Skeletal muscle cell (primary cell): ENCODE measurements at regions not wholly inside any gene's neighbourhood (a gene's known extent, or its start where the extent isn't known, plus 50 kb on each side); places are given as distances from the start of the nearest gene placed in this dataset.

Source experiments
- DNase-seq: peaks from one replicate; pipeline ENCODE4 v3.0.0-alpha.2; 2010; ENCODE audit warnings: low read depth
- H3K4me3 ChIP-seq: 2 replicates; pipeline ENCODE4 v1.5.1; 2011; ENCODE audit warnings: low read depth, mild to moderate bottlenecking, control low read depth, low read length, moderate library complexity

- H3K4me3 ChIP-seq: no peak overlapping the region
- no peak for DNase-seq
These were observed 83.8 kb upstream of the GLI2 start for GRCh38 chr2:120651818-120652217.

GRCh38 chr2:120653046-120653445, 82.6 kb upstream of the GLI2 start:
- H3K4me3 ChIP-seq: no peak overlapping the region
- no peak for DNase-seq

DNA sequence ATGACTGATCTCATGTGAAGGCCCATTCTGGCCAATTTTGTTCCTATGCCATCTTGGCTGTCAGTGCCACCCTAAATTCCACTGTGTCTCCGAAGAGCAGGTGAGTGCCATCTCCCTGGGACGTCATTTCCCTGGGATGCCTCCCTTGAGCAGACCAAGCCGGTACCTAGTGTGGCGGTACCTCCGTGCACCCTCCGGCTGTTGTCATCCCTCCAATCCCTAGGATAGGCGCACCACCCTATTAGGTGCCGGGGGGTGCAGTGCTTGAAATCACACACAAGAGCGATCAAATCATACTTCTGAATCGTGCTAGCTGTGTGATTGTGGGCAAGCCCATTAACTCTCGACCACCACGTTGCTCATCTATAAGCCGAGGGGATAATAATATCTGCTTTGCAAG, 81.8 kb upstream of the GLI2 start:
- DNase-seq: no peak
- H3K4me3 ChIP-seq: no peak overlapping the region

- no peak for DNase-seq
These were observed 81.1 kb upstream of the GLI2 start for GRCh38 chr2:120654381-120655134.

GRCh38 chr2:120656273-120656950, 79.3 kb upstream of the GLI2 start:
- no peak overlapping the region for H3K4me3 ChIP-seq
- DNase-seq: no peak

More at GRCh38 chr2:120654381-120655134, 81.1 kb upstream of the GLI2 start:
- no peak overlapping the region for H3K4me3 ChIP-seq

DNA sequence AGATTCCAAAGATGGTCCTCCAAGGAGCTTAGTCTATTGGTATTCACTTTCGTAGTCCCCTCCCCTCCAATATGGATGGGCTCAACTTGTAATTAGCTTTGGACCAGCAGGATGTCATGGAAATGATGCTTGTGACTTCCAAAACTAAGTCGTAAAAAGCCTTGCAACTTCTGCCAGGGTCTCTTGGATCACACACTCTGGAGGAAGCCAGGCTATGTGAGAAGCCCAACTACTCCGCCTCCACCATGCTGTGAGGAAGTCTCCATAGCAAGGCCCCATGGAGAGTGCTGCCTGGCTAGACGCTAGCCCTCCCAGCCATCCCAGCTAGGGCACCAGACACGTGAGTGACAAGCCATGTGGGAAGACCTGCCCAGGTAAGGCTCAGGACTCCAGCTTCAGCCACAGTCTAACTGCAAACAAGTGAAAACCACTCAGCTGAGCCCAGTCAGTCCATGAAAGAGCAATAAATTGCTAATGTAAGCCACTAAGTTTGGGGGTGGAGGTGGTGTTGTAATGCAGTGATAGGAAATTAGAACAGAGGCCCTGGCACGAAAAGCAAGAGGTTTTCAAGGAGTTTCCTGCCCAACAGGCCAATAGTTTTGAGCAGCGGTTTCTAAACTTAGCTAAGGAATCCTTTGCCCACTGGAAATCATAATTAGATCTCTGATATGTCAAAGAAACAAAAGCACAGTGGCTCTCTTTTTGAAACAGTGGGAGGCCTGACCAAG, 77.5 kb upstream of the GLI2 start:
- no peak overlapping the region for H3K4me3 ChIP-seq
- DNase-seq: no peak

DNA sequence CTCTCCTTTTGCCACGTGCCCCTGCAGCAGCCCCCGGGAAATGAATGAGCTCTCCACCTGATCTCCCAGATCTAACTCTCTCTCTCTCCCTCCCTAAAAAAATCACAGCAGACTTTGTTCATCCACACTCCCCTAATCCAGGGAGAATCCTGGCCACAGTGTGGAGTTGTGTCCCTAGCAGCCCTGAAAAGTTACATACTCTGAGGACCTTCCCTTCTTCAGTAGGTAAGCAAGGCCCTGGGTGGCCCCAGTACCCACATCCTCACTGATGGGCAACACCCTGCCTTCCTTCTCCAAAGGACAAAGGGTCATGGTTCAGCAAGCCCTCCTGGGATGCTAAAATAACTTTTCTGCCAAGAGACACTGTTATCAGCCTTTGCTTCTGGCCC, 76.9 kb upstream of the GLI2 start:
- H3K4me3 ChIP-seq: no peak overlapping the region
- no peak for DNase-seq

DNA sequence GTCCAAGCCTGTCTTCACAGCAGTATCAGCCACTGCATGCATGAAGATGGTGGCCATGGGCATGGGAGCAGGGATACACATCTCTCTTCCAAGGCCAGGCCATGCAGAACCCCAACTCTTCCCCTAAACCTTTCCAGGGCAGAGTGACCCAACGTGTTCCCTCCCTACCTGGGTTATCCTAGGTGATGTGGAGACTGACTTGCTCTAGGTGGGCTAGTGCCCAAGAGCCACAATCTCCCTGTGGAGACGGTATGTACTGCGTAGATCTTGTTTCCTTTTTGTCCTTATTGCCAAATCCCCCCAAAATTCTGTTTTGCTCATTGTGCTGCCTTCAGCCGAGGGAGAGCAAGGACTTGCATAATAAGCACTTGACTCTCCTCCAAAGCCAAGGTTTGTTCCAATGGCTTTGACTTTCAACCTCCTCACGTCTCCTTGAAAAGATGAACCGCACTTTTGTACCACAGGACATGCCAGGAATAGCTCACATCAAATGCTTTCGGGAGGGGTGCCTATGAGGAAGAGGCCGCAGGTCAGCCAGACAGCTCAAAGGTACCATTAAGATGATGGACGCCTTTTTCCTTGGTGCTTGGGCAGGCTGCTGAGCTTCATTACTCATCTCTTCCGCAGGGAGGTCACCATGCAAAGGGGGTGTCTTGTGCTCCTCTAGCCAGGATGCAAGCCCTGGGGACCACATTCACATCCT, 76.2 kb upstream of the GLI2 start:
- H3K4me3 ChIP-seq: no peak overlapping the region
- DNase-seq: no peak

DNA sequence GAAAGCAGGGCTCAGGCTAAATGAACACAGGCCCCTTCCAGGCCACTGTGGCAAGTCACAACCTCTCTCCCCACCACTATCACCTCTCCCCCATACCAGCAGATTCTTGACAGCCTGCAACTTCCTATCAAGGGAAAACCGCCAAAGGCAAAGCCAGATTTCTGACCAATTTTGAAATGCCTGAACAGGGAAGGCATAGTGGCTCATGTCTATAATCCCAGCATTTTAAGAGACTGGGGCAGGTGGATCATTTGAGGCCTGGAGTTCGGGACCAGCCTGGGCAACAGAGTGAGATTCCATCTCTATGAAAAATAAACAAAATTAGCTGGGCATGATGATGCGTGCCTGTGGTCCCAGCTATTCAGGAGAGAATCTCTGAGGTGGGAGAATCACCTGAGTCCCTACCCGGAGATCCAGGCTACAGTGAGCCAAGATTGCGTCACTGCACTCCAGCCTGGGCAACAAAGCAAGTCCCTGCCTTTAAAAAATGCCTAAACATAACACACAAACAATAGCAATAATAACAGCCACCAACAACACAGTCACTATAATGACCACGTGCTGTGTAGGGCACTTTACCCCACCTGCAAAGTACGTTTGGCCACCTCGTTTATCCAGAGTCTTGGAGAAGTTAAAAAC, 75.5 kb upstream of the GLI2 start:
- DNase-seq: no peak
- no peak overlapping the region for H3K4me3 ChIP-seq

GRCh38 chr2:120660771-120661459, 74.8 kb upstream of the GLI2 start:
- no peak for DNase-seq
- no peak overlapping the region for H3K4me3 ChIP-seq

GRCh38 chr2:120661551-120661950, 74.1 kb upstream of the GLI2 start:
- H3K4me3 ChIP-seq: no peak overlapping the region
- DNase-seq: no peak

GRCh38 chr2:120662046-120662445, 73.6 kb upstream of the GLI2 start:
- no peak for DNase-seq
- no peak overlapping the region for H3K4me3 ChIP-seq

DNA sequence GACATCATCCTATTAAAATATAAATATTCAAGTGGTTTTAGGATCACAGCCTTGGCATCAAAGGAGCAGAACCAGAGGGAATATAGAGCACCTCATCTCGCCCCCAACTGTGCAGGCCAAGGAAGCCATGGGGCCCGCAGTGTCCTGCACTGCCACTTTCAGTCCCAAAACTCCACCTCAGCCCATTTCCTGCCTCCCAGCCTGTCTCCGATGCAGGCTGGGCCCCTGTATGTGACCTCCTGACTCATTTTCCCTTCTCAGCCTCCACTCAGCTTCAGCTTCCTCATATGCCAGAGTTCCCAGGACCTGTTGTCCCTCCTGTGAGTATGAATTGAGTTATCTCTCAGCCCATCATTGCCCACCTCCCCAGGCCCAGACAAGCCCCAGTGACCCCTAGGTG, 72.9 kb upstream of the GLI2 start:
- H3K4me3 ChIP-seq: no peak overlapping the region
- no peak for DNase-seq

- H3K4me3 ChIP-seq: no peak overlapping the region
- DNase-seq: no peak
These were observed 69.2 kb upstream of the GLI2 start for GRCh38 chr2:120666433-120666832.

DNA sequence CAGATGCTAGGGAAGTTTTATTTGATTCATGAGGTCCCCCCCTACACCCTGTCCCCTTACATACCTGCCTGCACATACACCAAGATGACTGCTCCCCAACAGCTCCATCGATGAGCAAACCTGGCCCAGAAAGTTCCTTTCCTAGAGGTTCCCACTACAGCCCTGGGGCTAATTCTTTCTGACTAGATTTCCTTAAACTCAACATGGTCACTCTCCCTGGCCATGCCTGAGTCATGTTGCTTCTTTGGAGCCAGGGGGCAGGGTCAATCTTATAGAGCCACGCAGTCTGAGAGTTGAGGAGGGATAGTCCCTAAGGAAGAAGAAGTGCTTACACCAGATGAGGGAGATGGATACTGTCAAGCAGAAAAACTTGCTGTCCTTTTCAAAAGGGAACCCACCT, 67.7 kb upstream of the GLI2 start:
- DNase-seq: no peak
- H3K4me3 ChIP-seq: no peak overlapping the region

DNA sequence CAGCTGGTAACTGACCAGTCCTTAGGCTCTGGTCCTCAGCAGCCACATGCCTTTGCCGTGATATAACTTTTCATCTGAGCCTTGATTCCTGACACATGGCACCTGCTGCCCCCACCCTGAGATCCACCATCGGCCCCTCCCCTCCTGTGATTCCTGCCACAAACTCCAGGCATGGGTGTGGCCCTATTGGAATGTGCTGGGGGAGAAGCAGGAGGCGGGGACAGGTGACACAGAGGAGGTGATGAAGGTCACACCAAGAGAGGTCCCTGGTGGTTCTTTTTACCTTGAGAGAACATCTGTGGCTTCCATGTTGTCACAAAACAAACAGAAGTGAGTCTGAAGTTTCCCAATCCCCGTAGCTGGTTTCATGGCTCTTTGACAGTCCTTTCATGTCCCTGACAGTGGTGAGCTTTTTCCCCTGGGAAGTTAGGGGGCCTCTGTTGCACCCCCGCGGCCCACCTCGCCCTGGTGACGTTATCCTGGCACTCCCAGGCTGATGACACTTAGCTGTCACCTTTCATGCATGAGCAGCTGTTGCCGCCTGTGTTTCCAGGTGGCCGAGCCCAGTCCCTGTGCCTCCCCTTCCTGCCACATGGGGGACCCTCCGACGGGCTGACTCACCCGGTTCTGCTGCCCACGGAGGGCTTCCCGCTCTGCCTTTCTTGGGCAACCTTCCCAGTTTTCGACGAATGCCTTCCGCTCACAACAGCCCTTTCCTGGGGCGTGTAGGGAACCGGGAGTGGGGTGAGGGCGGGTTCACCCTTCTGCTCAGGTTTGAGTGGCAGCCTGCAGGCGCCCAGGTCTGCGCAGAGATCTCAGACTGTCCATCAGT, 66.3 kb upstream of the GLI2 start:
- DNase-seq: no peak
- no peak overlapping the region for H3K4me3 ChIP-seq

DNA sequence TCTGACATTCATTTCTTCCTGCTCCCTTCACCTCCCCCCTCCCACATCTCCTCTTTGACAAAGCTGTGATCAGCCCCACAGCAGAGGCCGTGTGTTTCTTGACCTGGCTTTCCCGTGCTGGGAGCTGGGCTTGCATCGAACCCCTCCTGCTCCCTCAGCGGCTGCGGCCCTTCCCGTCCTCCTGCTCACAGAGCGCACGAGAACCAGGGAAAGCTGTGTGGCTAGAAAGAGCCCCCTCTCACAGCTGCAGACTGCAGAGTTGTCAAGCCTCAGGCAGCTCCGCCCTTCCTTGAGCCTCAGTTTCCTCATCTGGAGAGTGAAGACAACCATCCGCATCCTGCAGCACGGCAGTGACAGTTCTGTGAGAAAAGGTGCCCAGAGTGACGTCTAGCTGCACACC, 65.7 kb upstream of the GLI2 start:
- H3K4me3 ChIP-seq: no peak overlapping the region
- no peak for DNase-seq

DNA sequence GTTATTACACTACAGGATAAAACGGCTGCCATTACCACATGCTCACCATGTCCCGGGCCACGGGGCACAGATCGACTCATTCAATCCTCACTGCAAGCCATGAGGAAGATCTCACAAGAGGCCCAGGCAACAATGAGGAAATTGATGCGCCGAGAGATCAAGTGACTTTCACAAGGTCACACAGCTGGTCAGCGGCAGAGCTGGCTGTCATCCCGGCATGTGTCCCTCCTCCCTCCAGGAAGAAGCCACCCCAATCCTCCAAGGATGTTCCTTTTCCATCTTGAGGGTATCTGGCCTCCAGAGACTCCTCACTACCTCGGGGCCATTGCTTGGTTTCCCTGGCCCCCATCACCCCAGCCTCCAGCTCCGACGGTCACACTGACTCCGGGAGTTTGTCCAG, 65.3 kb upstream of the GLI2 start:
- H3K4me3 ChIP-seq: no peak overlapping the region
- DNase-seq: no peak
